OCI-LY7 (cell line): ENCODE measurements at regions not wholly inside any gene's neighbourhood (a gene's known extent, or its start where the extent isn't known, plus 50 kb on each side); places are given as distances from the start of the nearest gene placed in this dataset.
"Not testable (repeated sequence)": the region's sequence is repeated elsewhere in the genome, so short reads cannot be mapped to it uniquely, and the experiment has no call there.

ENCODE experiments used
- EZH2phosphoT487 ChIP-seq: fragments of 200-600 bp; sonication (generic); IDR thresholded peaks from 2 replicates; pipeline ENCODE4 v1.6.1; 2018; ENCODE audit warnings: low read depth, borderline replicate concordance, mild to moderate bottlenecking, mixed run types, antibody characterized with exemption, low read length, moderate library complexity, mixed read lengths
- TF ChIP-seq, protein P1 (sequence below): fragments of 200-600 bp; sonication (generic); conservative IDR thresholded peaks from 2 replicates; pipeline ENCODE4 v1.5.1; 2014; ENCODE audit warnings: mild to moderate bottlenecking, antibody characterized with exemption, low read length, moderate library complexity, mixed read lengths

DNA sequence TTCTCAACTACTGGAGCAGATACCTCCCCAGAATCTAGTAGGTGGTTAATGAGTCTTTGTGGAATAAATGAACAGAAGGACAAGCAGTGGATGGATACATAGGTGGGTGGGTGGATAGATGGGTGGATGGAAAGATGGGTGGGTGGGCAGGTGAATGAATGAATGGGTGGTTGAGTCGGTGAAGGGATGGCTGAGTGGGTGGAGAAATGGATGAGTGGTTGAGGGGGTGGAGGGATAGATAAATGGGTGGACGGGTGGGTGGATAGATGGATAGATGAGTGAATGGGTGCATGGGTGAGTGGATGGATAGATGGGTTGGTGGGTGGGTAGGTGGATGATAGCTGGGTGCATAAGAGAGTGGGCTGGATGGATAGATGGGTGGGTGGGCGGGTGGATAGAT is 80.6 kb upstream of the CLEC6A start:
- TF ChIP-seq, protein P1, sequence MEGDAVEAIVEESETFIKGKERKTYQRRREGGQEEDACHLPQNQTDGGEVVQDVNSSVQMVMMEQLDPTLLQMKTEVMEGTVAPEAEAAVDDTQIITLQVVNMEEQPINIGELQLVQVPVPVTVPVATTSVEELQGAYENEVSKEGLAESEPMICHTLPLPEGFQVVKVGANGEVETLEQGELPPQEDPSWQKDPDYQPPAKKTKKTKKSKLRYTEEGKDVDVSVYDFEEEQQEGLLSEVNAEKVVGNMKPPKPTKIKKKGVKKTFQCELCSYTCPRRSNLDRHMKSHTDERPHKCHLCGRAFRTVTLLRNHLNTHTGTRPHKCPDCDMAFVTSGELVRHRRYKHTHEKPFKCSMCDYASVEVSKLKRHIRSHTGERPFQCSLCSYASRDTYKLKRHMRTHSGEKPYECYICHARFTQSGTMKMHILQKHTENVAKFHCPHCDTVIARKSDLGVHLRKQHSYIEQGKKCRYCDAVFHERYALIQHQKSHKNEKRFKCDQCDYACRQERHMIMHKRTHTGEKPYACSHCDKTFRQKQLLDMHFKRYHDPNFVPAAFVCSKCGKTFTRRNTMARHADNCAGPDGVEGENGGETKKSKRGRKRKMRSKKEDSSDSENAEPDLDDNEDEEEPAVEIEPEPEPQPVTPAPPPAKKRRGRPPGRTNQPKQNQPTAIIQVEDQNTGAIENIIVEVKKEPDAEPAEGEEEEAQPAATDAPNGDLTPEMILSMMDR, result not testable (repeated sequence)
- not testable (repeated sequence) for TF ChIP-seq EZH2phosphoT487
